ENCODE measurements at regions not wholly inside any gene's neighbourhood (a gene's known extent, or its start where the extent isn't known, plus 50 kb on each side); places are given as distances from the start of the nearest gene placed in this dataset.

GRCh38 chr3:99071096-99071495, 169.6 kb upstream of the DCBLD2 start:
- Histone ChIP-seq H3K9me2 (replicated peaks; ENCODE audit: insufficient read depth, low read length) (no peaks in the 10 kb centered on the region), H3K4me2 (ENCODE audit: low read depth, low read length, poor library complexity, severe bottlenecking) (no peak overlapping the region), H3F3A (ENCODE audit: insufficient read depth) (no peaks in the 10 kb centered on the region), H3K36me3 (ENCODE audit: low read length) (no peaks in the 10 kb centered on the region), H3K4me3 (ENCODE audit: insufficient read depth, low read length, poor library complexity, severe bottlenecking) (no peak overlapping the region), H3K27ac (ENCODE audit: low read depth, low read length) (no peak overlapping the region), H2AFZ (ENCODE audit: low read depth, low read length, severe bottlenecking) (no peak overlapping the region), H3K79me2 (ENCODE audit: insufficient read depth, low read length) (no peaks in the 10 kb centered on the region), H3K9ac (ENCODE audit: low read length) (no peak overlapping the region), H3K9me3 (ENCODE audit: insufficient read depth, low read length) (no peaks in the 10 kb centered on the region), H4K20me1 (ENCODE audit: low read depth, low read length) (no peaks in the 10 kb centered on the region), H3K27me3 (ENCODE audit: low read length) (no peaks in the 10 kb centered on the region)
- TF ChIP-seq EZH2phosphoT487 (conservative IDR thresholded peaks at IDR 0.05; ENCODE audit: low read length) (no peak), CTCF (IDR thresholded peaks at IDR 0.05; ENCODE audit: insufficient read depth, low read length, poor library complexity, severe bottlenecking) (no peak)

GRCh38 chr3:99069973-99070372, 168.5 kb upstream of the DCBLD2 start:
- no peaks in the 10 kb centered on the region for H4K20me1 ChIP-seq (ENCODE audit: low read depth, low read length)
- no peak for TF ChIP-seq CTCF (IDR thresholded peaks at IDR 0.05; ENCODE audit: insufficient read depth, low read length, poor library complexity, severe bottlenecking)
- TF ChIP-seq EZH2phosphoT487 (conservative IDR thresholded peaks at IDR 0.05; ENCODE audit: low read length), result no peak

GRCh38 chr3:99066863-99067262, 165.4 kb upstream of the DCBLD2 start:
- H3K4me2 ChIP-seq (ENCODE audit: low read depth, low read length, poor library complexity, severe bottlenecking), result no peak overlapping the region
- no peaks in the 10 kb centered on the region for H3K9me3 ChIP-seq (ENCODE audit: insufficient read depth, low read length)
- no peaks in the 10 kb centered on the region for H3F3A ChIP-seq (ENCODE audit: insufficient read depth)
- H3K27me3 ChIP-seq (ENCODE audit: low read length), result no peaks in the 10 kb centered on the region
- no peak overlapping the region for H3K27ac ChIP-seq (ENCODE audit: low read depth, low read length)
- TF ChIP-seq CTCF (IDR thresholded peaks at IDR 0.05; ENCODE audit: insufficient read depth, low read length, poor library complexity, severe bottlenecking), result no peak
- no peak for TF ChIP-seq EZH2phosphoT487 (conservative IDR thresholded peaks at IDR 0.05; ENCODE audit: low read length)
- no peaks in the 10 kb centered on the region for H3K9me2 ChIP-seq (replicated peaks; ENCODE audit: insufficient read depth, low read length)
- H4K20me1 ChIP-seq (ENCODE audit: low read depth, low read length), result no peaks in the 10 kb centered on the region
- H3K4me3 ChIP-seq (ENCODE audit: insufficient read depth, low read length, poor library complexity, severe bottlenecking), result no peak overlapping the region
- no peak overlapping the region for H2AFZ ChIP-seq (ENCODE audit: low read depth, low read length, severe bottlenecking)
- H3K9ac ChIP-seq (ENCODE audit: low read length), result no peak overlapping the region
- no peaks in the 10 kb centered on the region for H3K36me3 ChIP-seq (ENCODE audit: low read length)
- no peaks in the 10 kb centered on the region for H3K79me2 ChIP-seq (ENCODE audit: insufficient read depth, low read length)

More at GRCh38 chr3:99069973-99070372, 168.5 kb upstream of the DCBLD2 start:
- H3K9me3 ChIP-seq (ENCODE audit: insufficient read depth, low read length), result no peaks in the 10 kb centered on the region
- no peaks in the 10 kb centered on the region for H3K36me3 ChIP-seq (ENCODE audit: low read length)
- H3K27me3 ChIP-seq (ENCODE audit: low read length), result no peaks in the 10 kb centered on the region
- no peak overlapping the region for H2AFZ ChIP-seq (ENCODE audit: low read depth, low read length, severe bottlenecking)
- no peaks in the 10 kb centered on the region for H3F3A ChIP-seq (ENCODE audit: insufficient read depth)
- no peaks in the 10 kb centered on the region for H3K9me2 ChIP-seq (replicated peaks; ENCODE audit: insufficient read depth, low read length)
- no peak overlapping the region for H3K9ac ChIP-seq (ENCODE audit: low read length)
- no peak overlapping the region for H3K4me3 ChIP-seq (ENCODE audit: insufficient read depth, low read length, poor library complexity, severe bottlenecking)
- no peaks in the 10 kb centered on the region for H3K79me2 ChIP-seq (ENCODE audit: insufficient read depth, low read length)
- no peak overlapping the region for H3K27ac ChIP-seq (ENCODE audit: low read depth, low read length)
- H3K4me2 ChIP-seq (ENCODE audit: low read depth, low read length, poor library complexity, severe bottlenecking), result no peak overlapping the region

Data from SU-DHL-6 (cell line).